ENCODE measurements at regions not wholly inside any gene's neighbourhood (a gene's known extent, or its start where the extent isn't known, plus 50 kb on each side); places are given as distances from the start of the nearest gene placed in this dataset.

- TF ChIP-seq CTCF (IDR thresholded peaks at IDR 0.05; ENCODE audit: insufficient read depth, low read length, poor library complexity, severe bottlenecking) = no peak
- TF ChIP-seq EZH2phosphoT487 (conservative IDR thresholded peaks at IDR 0.05; ENCODE audit: low read length) = no peak
Observed at GRCh38 chr2:204380141-204380881, 165.0 kb upstream of the PARD3B start.
